Stomach (tissue), 8 donors: ENCODE measurements at regions not wholly inside any gene's neighbourhood (a gene's known extent, or its start where the extent isn't known, plus 50 kb on each side); places are given as distances from the start of the nearest gene placed in this dataset.

ENCODE experiments used
- DNase-seq, 2 donors: peaks; one replicate each; pipeline versions ENCODE4 v3.0.0 to v3.0.0-alpha.2; 2013 to 2019
- H3K27ac ChIP-seq, 5 donors: fragments of 200-600 bp in 4 of 5; sonication (generic) in 4 of 5; one replicate each; pipeline ENCODE4 v1.5.1; 2013 to 2019; ENCODE audit warnings: mild to moderate bottlenecking in 1 of 5, moderate library complexity in 1 of 5
- H3K27me3 ChIP-seq, 3 donors: fragments of 200-600 bp; sonication (generic); one replicate each; pipeline ENCODE4 v1.5.1; 2017 to 2019; ENCODE audit warnings: mixed run types in 1 of 3
- H3K36me3 ChIP-seq, 4 donors: fragments of 200-600 bp; sonication (generic); 1 replicate in 3 of 4; 2 replicates in 1 of 4; pipeline ENCODE4 v1.5.1; 2016 to 2019
- H3K4me1 ChIP-seq, 4 donors: fragments of 200-600 bp; sonication (generic); one replicate each; pipeline ENCODE4 v1.5.1; 2016 to 2019
- H3K4me3 ChIP-seq, 4 donors: fragments of 200-600 bp; sonication (generic) in 3 of 4; one replicate each; pipeline ENCODE4 v1.5.1; 2016 to 2019; ENCODE audit warnings: mild to moderate bottlenecking in 1 of 4
- H3K9me3 ChIP-seq, 4 donors: fragments of 200-600 bp; sonication (generic); one replicate each; pipeline ENCODE4 v1.5.1; 2016 to 2019
- EP300 ChIP-seq: sonication (generic); formaldehyde crosslinking; IDR thresholded peaks from one replicate; pipeline ENCODE4 v1.6.1; 2017; ENCODE audit warnings: antibody characterized with exemption
- POLR2A ChIP-seq, 4 donors: fragments of 450-650 bp; IDR thresholded peaks; one replicate each; pipeline ENCODE4 v1.6.1; 2016; ENCODE audit warnings: antibody characterized with exemption in 4 of 4, control low read depth in 2 of 4, mild to moderate bottlenecking in 1 of 4, moderate library complexity in 1 of 4
- POLR2AphosphoS5 ChIP-seq, 3 donors: sonication (generic); formaldehyde crosslinking; IDR thresholded peaks; one replicate each; pipeline ENCODE4 v1.6.1; 2016; ENCODE audit warnings: antibody characterized with exemption in 3 of 3
- WGBS, 5 donors: extraction: QIAGEN DNeasy Blood & Tissue Kit in 3 of 5; methylation state at CpG; one replicate each; pipeline versions ENCODE4 v1.1.5 to v1.1.7; 2013 to 2018; 5-methylcytosine and 5-hydroxymethylcytosine counted together
- intact Hi-C: fragments of 100-400 bp; cut with DNase I; formaldehyde crosslinking; loops from one replicate; pipeline ENCODE4 v1.15.1; 2023; ENCODE audit warnings: low total_unique reads
- TF ChIP-seq, protein P1 (sequence below), 7 experiments: fragments of 450-650 bp in 4 of 7; fragments of 200-600 bp in 3 of 7; sonication (generic) in 3 of 7; IDR thresholded peaks; one replicate each; pipeline ENCODE4 v1.5.1; 2016 to 2019; ENCODE audit warnings: antibody characterized with exemption in 7 of 7, control low read depth in 2 of 7, mild to moderate bottlenecking in 1 of 7
- donor health status: healthy with polysubstance abuse.
- donor health status: Bipolar disorder and iron deficiency.
- donor health status: healthy.

DNA sequence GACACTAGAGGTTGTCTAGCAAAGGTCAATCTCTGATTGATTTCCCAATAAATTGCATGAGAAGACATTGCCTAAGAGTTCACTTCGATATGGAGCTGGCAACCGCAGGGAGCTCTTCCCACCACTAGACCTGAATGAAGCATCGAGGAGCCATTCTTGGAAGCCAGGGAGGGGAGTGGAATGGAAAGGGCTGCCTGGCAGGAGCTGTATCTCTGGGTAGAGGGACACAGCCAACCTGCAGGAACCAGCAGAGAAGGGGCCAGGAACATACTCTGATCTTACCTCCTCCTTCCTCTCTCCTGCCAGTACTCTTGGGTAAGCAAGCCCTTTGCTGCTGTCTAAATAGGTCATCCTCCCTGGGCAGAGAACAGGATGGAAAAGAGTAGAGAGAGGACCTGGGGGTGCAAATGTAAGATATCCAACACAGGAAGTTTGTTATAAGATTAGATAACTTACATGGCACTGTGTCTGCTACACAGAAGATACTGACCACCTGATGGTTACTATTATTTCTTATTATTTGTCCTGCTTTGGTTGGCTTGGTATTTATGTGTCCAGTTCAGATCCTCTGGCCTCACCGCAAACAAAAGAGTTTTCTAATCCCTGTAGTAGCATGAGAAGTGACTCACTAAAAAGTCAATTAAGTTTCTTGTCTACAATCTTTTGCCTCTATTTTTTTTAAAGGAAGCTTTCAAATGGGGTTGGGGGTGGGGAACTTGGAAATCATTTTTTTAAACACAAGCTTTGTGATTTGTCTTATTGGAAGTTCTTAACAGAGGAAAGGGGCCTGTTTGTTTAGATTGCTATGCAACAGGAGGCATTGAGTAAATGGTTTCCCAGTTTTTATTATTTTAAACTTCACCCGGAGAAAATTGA is 156.7 kb upstream of the TSC22D2 start:
- Histone ChIP-seq H3K4me1 (peaks cover 11 to 63% (median 42%) of the 10 kb centered on the region in 4 donors), H3K27me3 (no peaks in the 10 kb centered on the region), H3K36me3 (no peaks in the 10 kb centered on the region), H3K27ac (peak overlapping the region in 4 of 5 donors; percentile 20 to 58 (median 47)), H3K9me3 (no peaks in the 10 kb centered on the region), H3K4me3 (no peak overlapping the region)
- WGBS, 5 donors = 63 to 77% (median 69%) methylated on average over 5 of the region's 5 CpGs
- DNase-seq = peak in 1 of 2 donors; percentile 56
- intact Hi-C loops = no loop called here
- no peak for TF ChIP-seq POLR2AphosphoS5 (IDR thresholded peaks at IDR 0.05)
- TF ChIP-seq, protein P1, sequence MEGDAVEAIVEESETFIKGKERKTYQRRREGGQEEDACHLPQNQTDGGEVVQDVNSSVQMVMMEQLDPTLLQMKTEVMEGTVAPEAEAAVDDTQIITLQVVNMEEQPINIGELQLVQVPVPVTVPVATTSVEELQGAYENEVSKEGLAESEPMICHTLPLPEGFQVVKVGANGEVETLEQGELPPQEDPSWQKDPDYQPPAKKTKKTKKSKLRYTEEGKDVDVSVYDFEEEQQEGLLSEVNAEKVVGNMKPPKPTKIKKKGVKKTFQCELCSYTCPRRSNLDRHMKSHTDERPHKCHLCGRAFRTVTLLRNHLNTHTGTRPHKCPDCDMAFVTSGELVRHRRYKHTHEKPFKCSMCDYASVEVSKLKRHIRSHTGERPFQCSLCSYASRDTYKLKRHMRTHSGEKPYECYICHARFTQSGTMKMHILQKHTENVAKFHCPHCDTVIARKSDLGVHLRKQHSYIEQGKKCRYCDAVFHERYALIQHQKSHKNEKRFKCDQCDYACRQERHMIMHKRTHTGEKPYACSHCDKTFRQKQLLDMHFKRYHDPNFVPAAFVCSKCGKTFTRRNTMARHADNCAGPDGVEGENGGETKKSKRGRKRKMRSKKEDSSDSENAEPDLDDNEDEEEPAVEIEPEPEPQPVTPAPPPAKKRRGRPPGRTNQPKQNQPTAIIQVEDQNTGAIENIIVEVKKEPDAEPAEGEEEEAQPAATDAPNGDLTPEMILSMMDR (IDR thresholded peaks at IDR 0.05) = no peak
- no peak for TF ChIP-seq POLR2A (IDR thresholded peaks at IDR 0.05)
- no peak for TF ChIP-seq EP300

DNA sequence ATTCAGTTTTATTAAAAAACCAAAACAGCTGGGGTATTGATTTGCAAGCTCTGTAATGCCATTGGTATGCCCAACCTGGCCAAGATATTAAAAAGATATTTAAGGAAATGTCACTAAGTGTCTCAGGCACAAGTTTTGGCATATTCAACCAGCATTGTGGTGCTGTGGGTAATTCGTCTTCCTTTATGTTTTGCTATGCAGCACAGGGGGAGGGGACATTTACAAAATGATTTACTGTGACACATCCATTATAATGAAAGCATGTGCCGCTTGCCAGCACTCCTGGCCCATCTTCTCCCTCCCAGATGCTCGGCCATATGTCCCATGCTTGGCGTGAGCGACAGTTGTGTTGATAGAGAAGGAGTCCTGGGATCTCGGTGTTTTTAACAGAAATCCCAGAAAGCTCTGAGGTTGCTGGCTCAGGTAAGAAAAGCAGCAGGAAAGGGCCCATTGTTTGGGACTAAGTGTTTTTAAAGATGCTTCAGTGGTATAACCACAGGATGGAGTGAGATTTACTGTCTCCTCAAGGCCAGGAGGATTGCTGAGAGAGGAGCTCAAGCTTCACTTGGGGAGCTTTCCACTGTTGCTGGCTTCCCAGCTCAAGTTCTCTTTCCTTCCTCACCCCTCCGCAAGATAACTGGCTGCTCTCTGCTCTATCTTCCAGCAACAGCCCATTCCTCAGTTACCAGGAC is 158.2 kb upstream of the TSC22D2 start:
- H3K36me3 ChIP-seq = no peaks in the 10 kb centered on the region
- no peak overlapping the region for H3K4me3 ChIP-seq
- WGBS, 5 donors = 86 to 92% (median 88%) methylated on average over 7 of the region's 7 CpGs
- peaks cover 6 to 50% (median 32%) of the 10 kb centered on the region in 4 donors for H3K4me1 ChIP-seq
- DNase-seq = no peak
- no peak for TF ChIP-seq EP300
- no peak for TF ChIP-seq POLR2A (IDR thresholded peaks at IDR 0.05)
- TF ChIP-seq POLR2AphosphoS5 (IDR thresholded peaks at IDR 0.05) = no peak
- TF ChIP-seq, protein P1 (IDR thresholded peaks at IDR 0.05) = no peak
- no peak overlapping the region for H3K27ac ChIP-seq
- intact Hi-C loops = no loop called here
- no peaks in the 10 kb centered on the region for H3K9me3 ChIP-seq
- H3K27me3 ChIP-seq = no peaks in the 10 kb centered on the region

DNA sequence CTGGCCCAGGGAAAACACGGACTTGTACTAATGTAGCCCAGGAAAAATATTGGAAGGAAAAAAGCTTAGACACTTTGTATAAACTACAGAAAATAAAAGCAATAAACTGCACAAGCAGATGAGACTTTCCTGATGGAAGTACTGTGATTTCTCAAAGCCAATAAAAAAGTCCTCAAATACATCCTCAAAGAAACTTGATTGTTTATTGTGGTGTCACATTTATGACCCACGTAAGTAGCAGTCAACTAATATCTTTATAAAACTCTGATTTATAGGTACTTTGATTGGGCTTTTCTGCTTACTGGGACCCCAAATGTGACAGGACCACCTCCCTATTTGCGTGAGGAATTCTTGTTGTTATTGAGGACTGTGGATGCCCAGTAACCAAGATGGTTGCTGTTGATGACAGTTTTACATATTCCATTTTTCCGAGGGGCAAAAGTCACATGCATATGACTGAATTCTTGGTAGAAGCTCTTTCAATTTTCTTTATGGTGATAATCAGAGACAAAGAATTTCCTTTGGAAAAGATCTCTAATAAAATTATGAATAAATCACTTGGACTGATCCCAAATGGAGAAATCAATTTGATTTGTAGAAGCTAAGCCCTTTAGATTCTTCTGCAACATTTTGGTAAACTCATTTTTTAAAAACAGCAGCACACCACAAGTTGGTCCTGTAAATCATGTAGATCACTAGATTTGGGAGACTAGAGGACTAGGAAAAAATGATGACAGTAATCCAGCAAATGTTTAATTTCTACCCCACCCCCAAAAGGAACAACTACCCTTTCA is 159.0 kb upstream of the TSC22D2 start:
- intact Hi-C loops = no loop called here
- Histone ChIP-seq H3K27ac (peak overlapping the region in 2 of 5 donors; percentile 28 to 66), H3K36me3 (no peaks in the 10 kb centered on the region), H3K4me1 (peaks cover 6 to 42% (median 25%) of the 10 kb centered on the region in 4 donors), H3K9me3 (no peaks in the 10 kb centered on the region), H3K4me3 (no peak overlapping the region), H3K27me3 (no peaks in the 10 kb centered on the region)
- TF ChIP-seq EP300 (no peak), POLR2A (IDR thresholded peaks at IDR 0.05) (no peak), POLR2AphosphoS5 (IDR thresholded peaks at IDR 0.05) (no peak)
- TF ChIP-seq, protein P1 (IDR thresholded peaks at IDR 0.05) = no peak
- no peak for DNase-seq
- WGBS, 5 donors = 71 to 77% (median 73%) methylated on average over 4 of the region's 4 CpGs
